ENCODE measurements at regions not wholly inside any gene's neighbourhood (a gene's known extent, or its start where the extent isn't known, plus 50 kb on each side); places are given as distances from the start of the nearest gene placed in this dataset.
"Not testable (repeated sequence)": the region's sequence is repeated elsewhere in the genome, so short reads cannot be mapped to it uniquely, and the experiment has no call there.

DNA sequence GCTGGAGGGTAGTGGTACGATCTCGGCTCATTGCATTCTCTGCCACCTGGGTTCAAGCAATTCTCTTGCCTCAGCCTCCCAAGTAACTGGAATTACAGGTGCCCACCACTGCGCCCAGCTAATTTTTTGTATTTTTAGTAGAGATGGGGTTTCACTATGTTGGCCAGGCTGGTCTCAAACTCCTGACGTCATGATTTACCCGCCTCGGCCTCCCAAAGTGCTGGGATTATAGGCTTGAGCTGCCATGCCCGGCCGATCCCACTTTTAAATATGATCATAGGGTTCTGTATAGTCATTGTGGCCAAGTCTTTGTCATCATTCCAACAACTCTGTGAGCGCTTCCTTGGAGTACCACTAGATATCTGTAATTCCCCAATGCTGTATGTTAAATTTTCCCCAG, 698.2 kb downstream of the EFNB2 start:
- not testable (repeated sequence) for TF ChIP-seq CTCF (IDR thresholded peaks at IDR 0.05; ENCODE audit: low read depth, low read length, poor library complexity, severe bottlenecking); EZH2phosphoT487 (IDR thresholded peaks at IDR 0.05; ENCODE audit: borderline replicate concordance, low read length)
